HPDE6-E6E7 (cell line): ENCODE measurements at regions not wholly inside any gene's neighbourhood (a gene's known extent, or its start where the extent isn't known, plus 50 kb on each side); places are given as distances from the start of the nearest gene placed in this dataset.
A peak's percentile ranks its signal among the peaks of the same experiment; 100 is the strongest.
"Not testable (repeated sequence)": the region's sequence is repeated elsewhere in the genome, so short reads cannot be mapped to it uniquely, and the experiment has no call there.

Experiments used
- DNase-seq: peaks from one replicate; pipeline ENCODE4 v3.0.0; 2011; ENCODE audit warnings: missing footprints; ENCODE audit errors: extremely low spot score

DNA sequence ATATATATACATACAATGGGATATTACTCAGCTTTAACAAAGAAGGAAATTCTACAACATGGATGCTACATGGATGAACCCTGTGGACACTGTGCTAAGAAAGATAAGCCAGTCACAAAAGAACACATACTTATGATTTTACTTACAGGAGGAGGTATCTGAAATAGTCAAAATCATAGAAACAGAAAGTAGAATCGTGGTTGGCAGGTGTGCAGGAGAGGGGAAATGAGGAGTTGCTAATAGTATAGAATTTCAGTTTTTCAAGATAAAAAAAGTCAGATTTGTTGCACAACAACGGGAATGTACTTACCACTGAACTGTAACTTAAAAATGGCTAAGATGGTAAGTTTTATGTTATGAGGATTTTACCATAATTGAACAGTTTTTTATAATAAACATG lies 706.3 kb downstream of the TFAP2A start:
- DNase-seq: no peak

DNA sequence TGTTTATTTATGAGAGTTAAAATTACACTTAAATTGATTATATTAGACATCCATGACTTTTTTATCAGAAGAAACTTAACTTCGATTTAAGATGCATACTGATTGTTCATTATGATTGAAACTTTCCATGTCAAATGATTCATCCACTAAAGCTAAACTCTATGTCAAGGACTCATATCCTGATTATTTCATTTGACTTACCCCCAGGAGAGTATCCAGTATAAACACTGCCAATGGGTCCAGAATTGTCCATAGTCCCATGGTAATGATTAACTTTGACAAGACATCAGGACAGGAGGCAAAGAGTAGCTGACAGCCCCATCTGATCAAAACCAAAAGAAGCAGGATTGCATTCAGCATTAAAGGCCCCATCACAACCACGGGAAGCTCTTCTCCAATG lies 709.9 kb downstream of the TFAP2A start:
- no peak for DNase-seq

DNA sequence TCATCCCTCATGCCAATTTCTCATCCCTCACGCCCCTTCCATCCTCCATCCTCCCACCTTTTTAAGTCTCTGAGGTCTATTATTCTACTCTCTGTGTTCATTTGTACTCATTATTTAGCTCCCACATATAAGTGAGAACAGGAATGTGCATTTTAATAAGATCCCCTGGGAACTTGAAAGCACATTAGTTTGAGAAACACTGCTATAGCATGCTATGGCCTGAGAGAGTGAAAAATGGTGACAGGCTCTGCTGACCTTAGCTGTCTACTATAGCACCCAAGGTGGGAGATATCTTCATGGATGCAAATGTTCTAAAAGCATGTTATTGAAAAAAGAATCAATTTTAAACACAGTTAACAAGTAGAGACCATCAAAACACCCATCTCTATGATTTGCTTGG lies 712.0 kb downstream of the TFAP2A start:
- no peak for DNase-seq

DNA sequence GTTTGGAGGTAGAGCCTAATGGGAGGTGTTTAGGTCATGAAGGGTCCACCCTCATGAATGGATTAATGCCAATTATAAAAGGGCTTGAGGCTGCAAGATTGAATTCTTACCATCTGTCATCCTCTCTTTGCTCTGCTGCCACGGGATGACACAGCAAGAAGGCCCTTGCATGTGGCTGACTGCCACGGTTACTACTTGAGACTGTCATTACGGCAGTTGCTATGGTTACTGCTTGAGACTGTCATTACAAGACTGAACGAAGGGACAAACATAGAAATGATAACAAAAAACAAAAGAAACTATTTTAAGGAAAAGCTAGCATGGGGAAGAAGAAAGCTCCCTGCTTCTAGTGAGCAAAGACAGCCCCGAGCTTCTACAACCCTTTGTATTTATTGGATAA lies 715.0 kb downstream of the TFAP2A start:
- no peak for DNase-seq

DNA sequence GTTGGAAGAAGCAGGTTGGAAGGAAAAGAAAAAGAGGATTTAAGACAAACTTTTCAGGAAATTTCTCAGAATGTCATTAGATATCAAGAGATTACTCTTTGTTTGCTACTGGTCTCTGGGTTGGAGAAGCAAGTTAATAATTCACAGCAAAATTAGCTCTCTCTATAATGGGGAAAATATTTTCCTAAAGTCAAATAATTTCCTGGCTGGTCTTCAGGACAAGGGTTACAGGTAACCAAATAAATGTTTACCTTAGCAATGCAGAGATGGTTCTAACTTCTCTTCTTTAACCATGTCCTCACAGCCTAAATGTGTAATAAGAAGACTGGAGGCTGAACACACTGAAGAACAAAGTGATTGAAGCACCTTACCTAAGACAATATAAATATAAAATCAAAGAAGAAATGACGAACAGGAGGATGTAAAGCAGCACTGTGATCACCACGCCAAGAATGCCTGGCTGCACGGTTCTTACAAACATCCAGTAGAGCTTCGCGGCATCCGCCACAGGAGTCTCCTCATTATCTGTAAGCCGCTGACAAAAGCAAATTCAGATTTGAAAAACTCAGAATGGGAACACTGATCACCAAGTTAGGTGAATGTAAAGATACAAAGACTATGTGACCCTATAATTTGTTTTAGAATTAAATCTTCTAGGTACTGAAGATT lies 717.5 kb downstream of the TFAP2A start:
- DNase-seq: no peak

DNA sequence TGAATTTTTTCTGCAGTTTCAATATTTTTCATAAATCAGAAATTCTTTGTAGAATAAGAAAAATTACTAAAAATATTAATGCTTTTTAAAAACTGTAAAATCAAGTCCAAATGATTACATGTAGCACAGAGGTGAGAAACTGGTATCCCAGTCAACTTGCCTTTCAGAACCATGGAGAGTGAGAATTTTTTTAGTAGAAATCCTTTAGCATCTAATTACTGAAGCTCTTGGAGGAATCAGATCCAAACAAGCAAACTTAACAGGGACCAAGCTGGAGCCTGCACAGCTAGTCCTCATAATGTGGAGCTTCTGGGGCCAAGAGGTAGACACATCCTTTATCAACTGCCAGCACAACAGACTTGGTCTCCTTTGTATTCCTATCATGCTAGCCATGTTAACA lies 724.5 kb downstream of the TFAP2A start:
- no peak for DNase-seq

DNA sequence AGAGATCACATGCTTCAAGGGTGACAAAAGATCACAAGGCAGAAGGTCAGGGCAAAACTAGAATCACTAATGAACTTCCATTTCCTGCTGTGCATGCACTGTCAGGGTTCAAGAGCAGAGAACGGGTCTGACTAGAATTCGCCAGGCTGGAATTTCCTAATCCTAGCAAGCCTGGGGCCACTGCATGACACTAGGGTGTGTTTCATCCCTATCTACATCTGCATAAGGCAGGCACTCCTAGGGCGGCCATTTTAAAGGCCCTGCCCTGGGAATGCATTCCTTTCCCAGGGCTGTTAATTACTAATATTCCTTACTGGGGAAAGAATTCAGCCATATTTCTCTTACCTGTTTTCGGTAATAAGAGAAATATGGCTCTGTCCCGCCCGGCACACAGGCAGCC lies 734.1 kb downstream of the TFAP2A start:
- not testable (repeated sequence) for DNase-seq

DNA sequence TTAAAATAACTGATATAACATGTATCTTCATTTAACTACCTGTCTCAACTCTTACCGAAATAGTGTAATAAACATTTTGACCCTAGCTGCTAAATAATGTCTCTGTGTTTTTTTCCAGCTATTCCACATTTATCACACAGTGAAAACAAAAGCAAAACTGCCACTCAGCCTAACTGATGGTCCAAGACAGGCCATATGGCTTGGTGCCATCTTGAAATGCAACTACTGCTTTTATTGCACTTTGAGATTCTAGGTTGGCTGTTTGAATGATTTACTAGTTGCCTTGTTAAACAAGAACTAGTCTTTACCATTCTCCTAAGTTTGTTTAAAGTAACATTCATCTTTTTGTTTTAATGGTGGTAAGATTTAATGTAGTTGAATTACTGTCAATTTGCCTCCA lies 739.8 kb downstream of the TFAP2A start:
- DNase-seq: no peak

DNA sequence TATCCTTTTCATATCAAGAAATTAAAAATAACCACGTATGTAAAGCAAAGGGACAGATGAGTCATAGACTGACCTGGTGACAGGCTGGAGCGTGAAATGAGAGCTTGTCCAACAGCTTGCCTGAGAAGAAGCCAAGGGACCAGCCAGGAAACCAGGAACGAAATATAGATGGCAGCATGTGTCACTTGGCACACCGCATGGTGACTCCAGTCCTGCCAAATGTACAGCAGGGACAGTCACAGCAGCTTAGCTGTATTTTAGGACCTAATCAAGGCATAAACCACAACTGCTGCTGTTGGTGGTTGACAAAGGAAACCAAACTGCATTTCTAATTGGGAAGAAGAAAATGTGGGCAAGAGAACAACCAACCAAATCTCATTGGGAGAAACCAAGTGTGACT lies 755.0 kb downstream of the TFAP2A start:
- no peak for DNase-seq

DNA sequence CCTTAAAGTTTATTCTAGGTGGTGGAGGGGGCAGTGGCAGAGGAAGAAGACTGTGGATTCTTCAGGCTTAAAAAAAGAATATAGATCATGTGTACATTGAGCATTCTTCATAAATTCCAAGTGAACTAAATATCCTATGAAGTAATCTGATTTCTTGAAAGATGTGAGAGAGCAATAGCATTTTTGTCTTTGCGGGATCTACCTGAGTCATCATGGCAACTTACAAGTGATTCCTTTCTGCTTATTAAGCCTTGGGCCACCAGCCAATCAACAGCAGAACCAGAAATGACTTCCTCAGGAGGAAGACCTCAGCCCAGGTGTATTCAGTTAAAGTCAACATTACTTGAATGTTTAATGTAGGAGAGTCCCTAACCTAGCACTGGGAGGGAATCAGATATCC lies 756.9 kb downstream of the TFAP2A start:
- DNase-seq: peak; percentile 11

DNA sequence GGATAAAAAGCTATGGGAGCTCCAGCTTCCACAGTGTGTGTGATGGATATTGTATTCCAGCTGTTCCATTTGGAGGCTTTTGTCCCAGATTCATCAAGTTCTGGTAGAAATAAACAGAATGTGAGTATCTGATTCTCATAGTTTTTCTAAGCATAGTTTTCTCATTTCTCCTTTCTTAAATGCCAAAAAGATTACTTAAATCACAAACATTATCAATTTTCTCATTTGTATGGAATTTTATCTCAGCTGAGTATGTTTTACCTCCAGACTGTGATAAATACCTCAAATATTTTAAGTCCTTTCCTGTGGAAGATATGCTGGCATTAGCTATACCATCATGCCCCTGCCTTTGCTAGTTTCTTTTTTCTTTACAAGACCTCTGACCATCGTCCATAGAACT lies 767.3 kb downstream of the TFAP2A start:
- DNase-seq: no peak

DNA sequence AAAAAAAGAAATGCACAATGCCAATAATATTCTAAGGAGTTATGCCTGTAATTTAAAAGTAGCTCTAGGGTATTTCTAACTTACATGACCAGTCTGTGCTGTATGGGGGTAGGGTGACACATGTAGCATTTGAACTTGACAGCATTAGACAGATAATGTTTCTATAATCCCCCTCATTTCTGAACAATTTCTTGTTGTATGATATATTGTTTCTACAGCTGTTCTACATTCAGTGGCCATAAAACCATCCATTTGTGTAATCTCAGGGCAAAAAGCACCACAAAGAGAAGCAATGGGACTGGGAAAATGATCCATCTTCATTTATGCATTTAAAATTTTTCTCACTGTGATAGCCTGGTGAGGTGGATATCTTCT lies 767.8 kb downstream of the TFAP2A start:
- DNase-seq: no peak

DNA sequence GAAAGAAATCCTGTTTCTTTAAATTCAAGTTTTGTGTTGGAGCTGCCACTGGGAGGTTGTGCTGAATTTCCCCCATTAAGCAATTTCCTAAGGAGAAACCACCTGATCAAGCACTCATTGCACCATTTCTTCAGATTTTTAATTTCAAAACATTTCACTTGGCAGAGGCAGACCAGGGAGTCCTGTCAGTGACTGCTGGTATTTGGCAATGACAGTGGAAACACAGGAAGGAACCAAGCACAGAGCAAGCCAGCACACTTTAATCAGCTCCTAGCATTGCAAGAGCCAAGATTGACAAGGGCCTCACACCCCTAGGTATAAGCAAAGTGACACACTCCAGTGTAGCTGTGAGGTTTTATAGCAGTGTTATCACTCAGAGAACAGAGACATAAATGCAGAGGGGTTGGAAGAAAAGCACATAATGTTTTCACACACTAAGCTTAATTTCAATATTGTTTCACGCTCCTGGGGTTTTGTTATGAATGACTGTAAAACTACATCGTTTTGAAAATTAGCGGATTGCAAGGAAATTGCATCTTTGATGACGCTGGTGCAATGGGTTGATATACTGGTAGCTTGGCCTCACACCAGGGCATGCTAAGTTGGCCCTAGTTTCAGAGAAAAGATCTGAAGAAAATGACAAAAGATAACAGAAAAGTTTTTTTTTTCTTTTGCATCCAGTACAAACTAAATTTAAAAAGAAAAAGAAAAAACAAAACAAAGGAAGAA lies 768.4 kb downstream of the TFAP2A start:
- no peak for DNase-seq

DNA sequence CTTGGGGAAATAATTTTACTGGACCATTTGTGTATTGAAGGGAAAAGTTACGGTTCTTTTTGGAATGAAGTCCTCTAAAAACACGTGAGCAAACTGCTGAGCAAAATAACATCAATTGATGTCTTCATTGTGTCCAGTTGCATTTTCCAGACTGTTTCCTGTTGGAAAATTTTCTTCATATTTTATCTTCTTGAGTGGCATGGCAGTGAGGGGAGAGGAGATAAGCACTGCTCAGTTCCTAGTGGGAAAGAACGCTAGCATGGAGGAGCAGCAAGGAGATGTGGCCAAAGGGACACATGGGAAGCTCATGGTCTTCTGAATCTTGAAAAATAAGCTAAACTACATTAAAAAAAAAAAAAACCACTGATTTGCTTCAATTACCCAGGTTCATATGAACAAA lies 776.0 kb downstream of the TFAP2A start:
- no peak for DNase-seq

DNA sequence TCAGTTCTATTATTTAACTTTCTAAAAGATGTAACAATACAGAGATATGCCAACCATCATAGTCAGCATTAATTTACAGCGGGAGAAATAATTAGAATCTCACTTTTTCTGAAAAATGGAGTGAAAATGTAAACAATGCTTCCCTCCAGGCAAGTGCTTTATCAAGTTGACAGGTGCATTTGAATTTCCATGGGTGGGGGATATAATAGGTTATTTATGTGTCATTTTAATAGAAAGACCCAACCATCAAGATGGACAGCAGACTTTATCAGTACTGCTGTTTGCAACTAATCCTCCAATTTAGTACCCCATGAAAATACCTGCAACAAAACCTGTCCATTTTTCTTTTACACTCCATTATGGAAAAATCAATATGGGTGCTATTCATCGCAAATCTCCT lies 780.1 kb downstream of the TFAP2A start:
- DNase-seq: no peak

DNA sequence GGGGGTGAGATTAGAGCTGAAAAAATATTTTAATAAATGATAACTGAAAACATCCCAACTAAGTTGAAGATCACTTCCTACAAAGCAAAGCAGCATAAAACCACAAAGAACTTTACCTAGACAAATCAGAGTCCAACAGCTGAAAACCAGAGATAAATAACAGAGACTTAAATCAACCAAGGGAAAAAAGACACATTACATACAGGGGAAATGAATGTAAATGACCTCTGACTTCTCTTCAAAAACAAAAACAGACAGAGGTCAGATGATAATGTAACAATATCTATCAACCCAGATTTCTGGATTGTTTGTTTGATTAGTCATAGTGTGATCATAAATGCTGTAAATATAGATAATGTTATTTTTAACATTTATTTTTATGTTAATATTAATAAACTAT lies 782.8 kb downstream of the TFAP2A start:
- no peak for DNase-seq

DNA sequence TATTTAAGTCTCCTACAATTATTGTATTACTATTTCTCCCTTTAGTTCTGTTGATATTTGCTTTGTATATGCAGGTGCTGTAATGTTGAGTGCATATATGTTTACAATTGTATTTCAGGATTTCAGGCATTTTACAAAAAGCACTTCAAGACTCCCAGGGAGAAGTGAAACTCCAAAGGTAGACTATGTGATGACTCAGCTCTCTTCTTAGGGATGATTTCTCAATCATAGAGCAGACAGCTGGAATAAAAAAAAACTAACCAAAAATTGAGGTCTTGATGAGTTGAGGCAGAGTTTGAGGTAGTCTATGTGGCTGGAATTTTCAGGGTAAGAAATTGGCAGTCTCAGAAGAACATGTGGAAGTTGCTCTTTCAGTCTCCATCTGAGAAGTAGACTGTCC lies 786.1 kb downstream of the TFAP2A start:
- DNase-seq: peak; percentile 8

DNA sequence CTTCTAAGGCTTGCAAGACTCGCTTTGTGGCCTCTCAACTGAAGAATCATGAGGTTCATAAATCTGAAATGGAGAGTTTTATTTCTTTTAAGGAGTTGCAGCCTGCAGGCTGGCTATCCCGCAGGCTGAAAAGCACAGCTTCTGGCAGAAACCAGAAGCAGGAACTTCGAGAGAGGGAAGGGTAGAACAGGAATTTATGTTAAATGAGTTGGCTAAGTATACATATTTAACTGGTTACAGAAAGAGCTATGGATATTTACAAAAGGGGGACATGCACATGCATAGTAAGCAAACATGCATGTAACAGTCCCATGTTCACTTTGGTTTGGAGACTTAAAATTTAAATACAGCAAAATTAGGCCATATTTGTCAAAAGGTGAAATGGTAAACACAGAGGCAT lies 787.0 kb downstream of the TFAP2A start:
- no peak for DNase-seq

DNA sequence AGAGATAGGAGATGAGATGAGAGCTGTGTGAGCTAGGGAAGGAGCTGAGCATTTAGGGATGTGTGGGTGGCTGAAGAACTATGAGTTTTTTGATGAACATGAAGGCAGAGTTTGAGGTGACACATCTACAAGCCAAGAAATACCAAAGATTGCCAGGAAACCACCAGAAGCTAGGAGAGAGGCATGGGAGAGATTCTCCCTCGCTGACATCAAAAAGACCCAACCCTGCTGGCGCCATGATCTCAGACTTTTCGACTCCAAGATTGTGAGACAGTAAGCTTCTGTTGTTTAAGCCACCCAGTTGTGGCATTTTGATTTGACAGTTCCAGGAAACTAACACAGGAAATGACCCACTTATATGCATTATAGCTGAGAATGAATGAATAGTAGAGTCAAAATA lies 790.9 kb downstream of the TFAP2A start:
- DNase-seq: no peak

DNA sequence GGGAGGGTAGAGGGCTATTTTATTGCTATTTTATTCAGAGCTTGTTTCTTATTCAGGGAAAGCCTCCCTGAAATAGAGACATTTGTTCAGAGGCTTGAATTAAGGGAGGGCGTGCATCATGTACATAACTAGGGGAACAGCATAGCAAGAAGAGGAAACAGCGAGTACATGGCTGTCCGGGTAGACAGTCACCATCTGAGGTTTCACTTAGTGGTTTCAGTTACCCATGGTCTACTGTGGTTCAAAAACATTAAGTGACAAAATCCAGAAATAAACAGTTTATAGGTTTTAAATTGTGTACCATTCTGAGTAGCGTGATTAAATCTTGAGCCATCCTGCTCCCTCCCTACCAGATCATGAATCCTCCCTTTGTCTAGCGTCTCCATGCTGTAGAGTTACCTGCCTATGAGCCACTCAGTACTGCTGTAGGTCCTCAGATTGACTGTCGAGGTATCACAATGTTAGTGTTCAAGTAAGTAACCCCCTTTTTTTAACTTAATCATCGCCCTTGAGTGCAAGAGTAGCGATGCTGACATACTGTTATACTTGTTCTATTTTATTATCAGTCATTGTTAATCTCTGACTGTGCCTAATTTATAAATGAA lies 791.5 kb downstream of the TFAP2A start:
- no peak for DNase-seq

DNA sequence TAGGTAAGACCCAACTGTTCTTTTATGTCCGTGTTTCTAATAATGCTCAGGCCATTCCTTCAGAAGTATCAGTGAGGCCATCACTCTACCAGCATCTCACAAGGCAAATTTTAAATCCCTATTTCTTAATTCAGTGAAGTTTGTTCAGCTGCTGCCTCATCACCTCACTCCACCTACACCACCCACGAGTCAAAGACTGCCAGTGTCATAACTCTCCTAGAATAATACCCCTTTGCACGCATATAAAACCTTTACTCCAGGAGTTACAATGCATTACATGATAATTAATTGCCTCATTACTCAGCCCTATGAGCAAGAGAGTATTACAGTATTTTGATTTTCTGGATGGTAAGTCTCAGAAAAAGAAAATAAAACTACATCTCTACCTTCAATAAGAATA lies 793.6 kb downstream of the TFAP2A start:
- DNase-seq: no peak

DNA sequence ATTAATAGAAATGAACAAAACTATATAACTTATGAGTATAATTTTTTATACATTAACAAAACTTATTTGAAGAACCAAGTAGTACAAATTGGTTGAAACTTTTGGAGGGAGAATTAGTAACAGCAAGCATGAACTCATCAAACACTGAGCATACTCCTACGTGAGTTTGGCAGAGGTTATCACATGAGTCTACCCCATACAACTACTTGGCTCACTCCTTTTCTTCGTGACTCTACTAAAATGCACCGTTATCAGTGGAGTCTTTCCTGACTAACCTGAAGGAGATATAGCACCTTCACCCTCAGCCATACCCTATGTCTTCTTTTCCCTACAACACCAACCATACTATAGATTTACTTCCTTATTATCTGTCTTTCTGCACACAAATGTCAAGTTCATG lies 794.2 kb downstream of the TFAP2A start:
- DNase-seq: no peak

DNA sequence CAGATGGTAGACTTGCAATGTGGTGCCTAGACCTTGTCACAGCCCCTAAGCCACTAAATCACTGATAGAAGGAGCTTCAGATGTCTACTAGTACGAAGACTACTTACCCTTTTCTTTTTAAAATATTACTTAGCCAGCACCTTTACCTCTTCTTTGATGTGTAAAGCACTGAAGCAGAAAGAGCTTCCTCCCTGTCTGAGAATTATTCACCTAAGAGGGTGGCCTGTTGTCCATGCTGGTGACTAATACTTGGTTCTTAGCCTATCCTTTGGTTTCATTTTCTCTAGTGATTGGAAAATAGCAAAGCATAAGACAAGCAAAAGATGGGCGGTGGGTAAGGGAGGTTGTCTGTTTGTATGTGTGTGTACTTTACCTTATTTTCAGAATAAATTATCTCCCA lies 794.6 kb downstream of the TFAP2A start:
- peak; percentile 17 for DNase-seq
